Spleen (tissue), 11 donors: ENCODE measurements at regions not wholly inside any gene's neighbourhood (a gene's known extent, or its start where the extent isn't known, plus 50 kb on each side); places are given as distances from the start of the nearest gene placed in this dataset.

Experiments
- DNase-seq: peaks from one replicate; pipeline ENCODE4 v3.0.0-alpha.2; 2020
- H3K27ac ChIP-seq, 8 donors: fragments of 200-600 bp; sonication (generic) in 7 of 8; 1 replicate in 4 of 8; 2 replicates in 4 of 8; pipeline versions ENCODE4 v1.5.0 to v1.8.0; 2016 to 2021; ENCODE audit warnings: inconsistent platforms in 4 of 8, mild to moderate bottlenecking in 4 of 8, moderate library complexity in 1 of 8
- H3K27me3 ChIP-seq, 7 donors: fragments of 200-600 bp; sonication (generic) in 6 of 7; replicated peaks in 1 of 7; 1 replicate in 4 of 7; 2 replicates in 3 of 7; pipeline versions ENCODE4 v1.5.0 to v1.8.0; 2016 to 2021; ENCODE audit warnings: inconsistent platforms in 3 of 7, mild to moderate bottlenecking in 1 of 7
- H3K36me3 ChIP-seq, 6 donors: fragments of 200-600 bp; sonication (generic) in 5 of 6; 1 replicate in 4 of 6; 2 replicates in 2 of 6; pipeline versions ENCODE4 v1.5.0 to v1.8.0; 2016 to 2021; ENCODE audit warnings: inconsistent platforms in 2 of 6
- H3K4me1 ChIP-seq, 6 donors: fragments of 200-600 bp; sonication (generic) in 5 of 6; 1 replicate in 3 of 6; 2 replicates in 3 of 6; pipeline versions ENCODE4 v1.5.0 to v1.8.0; 2016 to 2021; ENCODE audit warnings: inconsistent platforms in 3 of 6
- H3K4me3 ChIP-seq, 8 donors: fragments of 200-600 bp; sonication (generic) in 7 of 8; 1 replicate in 4 of 8; 2 replicates in 4 of 8; pipeline versions ENCODE4 v1.5.0 to v1.8.0; 2016 to 2021; ENCODE audit warnings: inconsistent platforms in 4 of 8, mild to moderate bottlenecking in 4 of 8, moderate library complexity in 2 of 8
- H3K9me3 ChIP-seq, 8 donors: fragments of 200-600 bp; sonication (generic) in 7 of 8; 1 replicate in 4 of 8; 2 replicates in 4 of 8; pipeline versions ENCODE4 v1.5.0 to v1.8.0; 2016 to 2021; ENCODE audit warnings: inconsistent platforms in 4 of 8
- POLR2A ChIP-seq, 3 donors: fragments of 450-650 bp; IDR thresholded peaks; one replicate each; pipeline ENCODE4 v1.5.1; 2017; ENCODE audit warnings: antibody characterized with exemption in 3 of 3, mild to moderate bottlenecking in 1 of 3
- POLR2AphosphoS5 ChIP-seq, 3 donors: sonication (generic); formaldehyde crosslinking; IDR thresholded peaks; one replicate each; pipeline ENCODE4 v1.5.1; 2017; ENCODE audit warnings: antibody characterized with exemption in 3 of 3
- WGBS, 5 donors: extraction: QIAGEN DNeasy Blood & Tissue Kit in 3 of 5; methylation state at CpG; one replicate each; pipeline versions ENCODE4 v1.1.5 to v1.1.7; 2013 to 2018; 5-methylcytosine and 5-hydroxymethylcytosine counted together
- intact Hi-C: fragments of 100-400 bp; cut with DNase I; formaldehyde crosslinking; loops from one replicate; pipeline ENCODE4 v1.15.0; 2023; ENCODE audit warnings: low total_unique reads
- TF ChIP-seq, protein P1 (sequence below), 11 experiments: fragments of 200-600 bp in 7 of 11; fragments of 450-650 bp in 4 of 11; sonication (generic) in 4 of 11; IDR thresholded peaks in 8 of 11; conservative IDR thresholded peaks in 3 of 11; 1 replicate in 7 of 11; 2 replicates in 4 of 11; pipeline versions ENCODE4 v1.4.0 to v1.8.0; 2016 to 2021; ENCODE audit warnings: antibody characterized with exemption in 11 of 11, inconsistent platforms in 4 of 11, mild to moderate bottlenecking in 1 of 11
- donor health status: healthy with polysubstance abuse.
- donor health status: DM: no; HTN: no; CAD: no; lungs with moderate emphysema.
- donor health status: DM: no; HTN: no; CAD: no.
- donor health status: Bipolar disorder and iron deficiency.
- donor health status: healthy.
- donor health status: DM: no; HTN: no; CAD: no.
- donor health status: DM: yes; HTN: yes; CAD: no.

DNA sequence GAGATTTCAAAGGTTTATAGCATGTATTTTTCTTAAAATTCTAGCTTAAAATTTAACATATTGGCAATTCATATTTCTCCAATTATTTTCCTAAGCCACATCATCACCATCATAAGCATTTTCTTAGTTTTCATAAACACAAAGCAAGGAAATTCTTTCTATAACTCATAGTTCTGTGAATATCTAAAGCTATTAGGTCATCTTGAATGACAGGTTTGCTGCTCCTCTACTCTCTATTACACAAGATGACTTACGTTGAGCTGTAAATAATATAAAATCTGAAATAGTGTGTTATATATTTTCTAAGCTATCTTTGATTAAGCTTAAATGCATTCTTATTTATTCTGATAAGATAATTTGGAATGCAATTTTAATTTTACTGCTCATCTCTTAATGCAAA, 984.6 kb upstream of the CNTNAP5 start:
- H3K27me3 ChIP-seq, result no peaks in the 10 kb centered on the region
- H3K9me3 ChIP-seq, result peaks cover 0 to 20% (median 14%) of the 10 kb centered on the region in 8 donors
- intact Hi-C loops, result no loop called here
- no peak for DNase-seq
- H3K4me1 ChIP-seq, result no peaks in the 10 kb centered on the region
- H3K4me3 ChIP-seq, result no peak overlapping the region
- no peak for TF ChIP-seq POLR2A (IDR thresholded peaks at IDR 0.05)
- TF ChIP-seq POLR2AphosphoS5 (IDR thresholded peaks at IDR 0.05), result no peak
- TF ChIP-seq, protein P1, sequence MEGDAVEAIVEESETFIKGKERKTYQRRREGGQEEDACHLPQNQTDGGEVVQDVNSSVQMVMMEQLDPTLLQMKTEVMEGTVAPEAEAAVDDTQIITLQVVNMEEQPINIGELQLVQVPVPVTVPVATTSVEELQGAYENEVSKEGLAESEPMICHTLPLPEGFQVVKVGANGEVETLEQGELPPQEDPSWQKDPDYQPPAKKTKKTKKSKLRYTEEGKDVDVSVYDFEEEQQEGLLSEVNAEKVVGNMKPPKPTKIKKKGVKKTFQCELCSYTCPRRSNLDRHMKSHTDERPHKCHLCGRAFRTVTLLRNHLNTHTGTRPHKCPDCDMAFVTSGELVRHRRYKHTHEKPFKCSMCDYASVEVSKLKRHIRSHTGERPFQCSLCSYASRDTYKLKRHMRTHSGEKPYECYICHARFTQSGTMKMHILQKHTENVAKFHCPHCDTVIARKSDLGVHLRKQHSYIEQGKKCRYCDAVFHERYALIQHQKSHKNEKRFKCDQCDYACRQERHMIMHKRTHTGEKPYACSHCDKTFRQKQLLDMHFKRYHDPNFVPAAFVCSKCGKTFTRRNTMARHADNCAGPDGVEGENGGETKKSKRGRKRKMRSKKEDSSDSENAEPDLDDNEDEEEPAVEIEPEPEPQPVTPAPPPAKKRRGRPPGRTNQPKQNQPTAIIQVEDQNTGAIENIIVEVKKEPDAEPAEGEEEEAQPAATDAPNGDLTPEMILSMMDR (IDR thresholded peaks at IDR 0.05 in 8 of 11, conservative IDR thresholded peaks at IDR 0.05 in 3 of 11), result no peak
- H3K36me3 ChIP-seq, result no peaks in the 10 kb centered on the region
- H3K27ac ChIP-seq, result no peak overlapping the region
- WGBS, 5 donors, result 81 to 91% (median 86%) methylated on average over 1 of the region's 1 CpG

DNA sequence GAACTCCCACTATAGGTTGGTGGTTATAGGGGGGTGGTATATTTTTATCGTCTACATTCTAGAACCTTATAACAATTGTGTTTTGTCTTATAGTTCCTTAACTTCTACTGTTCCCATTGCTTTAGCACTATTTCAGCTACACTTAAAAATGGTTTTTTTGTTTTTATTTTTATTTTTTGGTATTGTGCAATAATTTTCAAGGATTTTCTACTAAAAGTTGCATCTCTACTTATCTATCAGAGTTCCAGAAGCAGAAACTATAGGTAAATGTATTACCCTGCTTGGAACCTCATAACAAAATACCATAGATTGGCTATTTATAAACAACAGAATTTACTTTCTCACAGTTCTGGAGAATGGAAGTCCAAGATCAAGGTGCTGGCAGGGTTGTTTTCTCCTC, 981.6 kb upstream of the CNTNAP5 start:
- intact Hi-C loops, result no loop called here
- 93 to 100% (median 98%) methylated on average over 1 of the region's 1 CpG for WGBS, 5 donors
- TF ChIP-seq POLR2AphosphoS5 (IDR thresholded peaks at IDR 0.05) (no peak), POLR2A (IDR thresholded peaks at IDR 0.05) (no peak)
- TF ChIP-seq, protein P1 (IDR thresholded peaks at IDR 0.05 in 8 of 11, conservative IDR thresholded peaks at IDR 0.05 in 3 of 11), result no peak

DNA sequence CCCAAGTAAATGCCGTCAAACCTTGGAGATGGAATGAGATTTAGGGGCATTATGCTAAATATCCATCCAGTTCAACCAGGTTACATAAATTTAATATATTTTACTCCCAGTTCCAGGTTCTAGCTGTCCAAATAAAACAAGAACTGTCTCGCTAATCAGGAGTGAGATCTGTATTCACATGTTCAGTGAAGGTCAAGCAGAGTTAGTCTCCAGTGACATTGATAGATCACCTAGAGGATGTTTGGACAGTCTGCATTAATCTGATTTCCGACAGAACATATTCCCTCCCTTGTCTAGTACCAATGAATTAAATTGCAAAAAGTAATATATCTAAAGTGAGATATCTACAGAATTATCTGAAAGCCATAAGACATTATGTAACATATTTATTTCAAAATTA, 979.4 kb upstream of the CNTNAP5 start:
- H3K36me3 ChIP-seq, result no peaks in the 10 kb centered on the region
- intact Hi-C loops, result no loop called here
- H3K27me3 ChIP-seq, result no peaks in the 10 kb centered on the region
- TF ChIP-seq POLR2AphosphoS5 (IDR thresholded peaks at IDR 0.05), result no peak
- TF ChIP-seq, protein P1 (IDR thresholded peaks at IDR 0.05 in 8 of 11, conservative IDR thresholded peaks at IDR 0.05 in 3 of 11), result no peak
- TF ChIP-seq POLR2A (IDR thresholded peaks at IDR 0.05), result no peak
- no peak overlapping the region for H3K27ac ChIP-seq
- no peaks in the 10 kb centered on the region for H3K4me1 ChIP-seq
- 84 to 90% (median 87%) methylated on average over 3 of the region's 3 CpGs for WGBS, 5 donors
- DNase-seq, result no peak
- H3K9me3 ChIP-seq, result peaks cover 0 to 6% (median 0%) of the 10 kb centered on the region in 8 donors
- no peak overlapping the region for H3K4me3 ChIP-seq

More for the DNA sequence above, 981.6 kb upstream of the CNTNAP5 start:
- no peak for DNase-seq
- Histone ChIP-seq H3K36me3 (no peaks in the 10 kb centered on the region), H3K4me1 (no peaks in the 10 kb centered on the region), H3K27me3 (no peaks in the 10 kb centered on the region), H3K27ac (no peak overlapping the region), H3K4me3 (no peak overlapping the region), H3K9me3 (peaks cover 0 to 6% (median 0%) of the 10 kb centered on the region in 8 donors)

DNA sequence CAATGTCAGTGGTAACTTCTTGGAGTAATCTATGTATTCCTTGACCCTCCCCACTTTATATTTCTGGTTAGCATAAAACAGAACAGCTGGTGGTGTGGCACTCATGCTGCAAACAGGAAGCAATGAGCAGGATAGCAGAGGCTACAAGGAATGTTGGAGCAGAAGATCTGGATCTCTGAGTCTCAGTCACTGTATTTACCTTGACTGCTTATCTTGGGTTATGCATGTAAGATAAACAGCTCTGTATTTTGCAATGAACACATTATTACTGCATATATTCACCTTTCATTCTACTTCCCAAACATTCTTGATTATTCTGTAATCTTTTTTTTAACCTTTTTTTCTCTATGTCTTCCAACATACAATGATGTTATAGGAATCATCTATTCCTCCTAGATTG, 977.9 kb upstream of the CNTNAP5 start:
- DNase-seq, result no peak
- H3K4me3 ChIP-seq, result no peak overlapping the region
- H3K36me3 ChIP-seq, result no peaks in the 10 kb centered on the region
- H3K27ac ChIP-seq, result no peak overlapping the region
- H3K9me3 ChIP-seq, result peaks cover 0 to 6% (median 0%) of the 10 kb centered on the region in 8 donors
- H3K27me3 ChIP-seq, result no peaks in the 10 kb centered on the region
- intact Hi-C loops, result no loop called here
- TF ChIP-seq, protein P1 (IDR thresholded peaks at IDR 0.05 in 8 of 11, conservative IDR thresholded peaks at IDR 0.05 in 3 of 11), result no peak
- TF ChIP-seq POLR2A (IDR thresholded peaks at IDR 0.05) (no peak), POLR2AphosphoS5 (IDR thresholded peaks at IDR 0.05) (no peak)
- no peaks in the 10 kb centered on the region for H3K4me1 ChIP-seq
